NCI-H1930 (cell line): ENCODE measurements at regions not wholly inside any gene's neighbourhood (a gene's known extent, or its start where the extent isn't known, plus 50 kb on each side); places are given as distances from the start of the nearest gene placed in this dataset.
"Not testable (repeated sequence)": the region's sequence is repeated elsewhere in the genome, so short reads cannot be mapped to it uniquely, and the experiment has no call there.

Experiments
- DNase-seq, 2 experiments: peaks; one replicate each; lab custom pipeline; 2025; lab: John Stamatoyannopoulos, UW

DNA sequence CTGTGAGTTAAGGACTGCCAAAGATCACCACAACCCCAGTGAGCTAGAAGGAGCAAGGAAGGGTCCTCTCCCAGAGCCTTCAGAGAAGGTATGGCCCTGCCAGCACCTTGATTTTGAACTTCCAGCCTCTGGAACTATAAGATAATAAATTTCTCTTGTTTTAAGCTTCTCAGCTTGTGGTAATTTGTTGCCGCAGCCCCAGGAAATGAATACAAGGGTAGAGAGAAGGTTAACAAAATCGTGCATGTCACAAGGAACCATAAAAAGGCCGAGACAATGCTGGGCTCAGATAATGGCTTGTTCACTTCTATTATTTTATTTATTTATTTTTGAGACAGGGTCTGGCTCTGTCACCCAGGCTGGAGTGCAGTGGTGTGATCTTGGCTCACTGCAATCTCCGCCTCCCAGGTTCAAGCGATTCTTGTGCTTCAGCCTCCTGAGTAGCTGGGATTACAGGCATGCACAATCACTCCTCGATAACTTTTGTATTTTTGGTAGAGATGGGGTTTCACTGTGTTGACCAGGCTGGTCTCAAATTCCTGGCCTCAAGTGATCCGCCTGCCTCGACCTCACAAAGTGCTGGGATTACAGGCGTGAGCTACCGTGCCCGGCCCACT, 71.5 kb downstream of the WSB1 start:
- not testable (repeated sequence) for DNase-seq

DNA sequence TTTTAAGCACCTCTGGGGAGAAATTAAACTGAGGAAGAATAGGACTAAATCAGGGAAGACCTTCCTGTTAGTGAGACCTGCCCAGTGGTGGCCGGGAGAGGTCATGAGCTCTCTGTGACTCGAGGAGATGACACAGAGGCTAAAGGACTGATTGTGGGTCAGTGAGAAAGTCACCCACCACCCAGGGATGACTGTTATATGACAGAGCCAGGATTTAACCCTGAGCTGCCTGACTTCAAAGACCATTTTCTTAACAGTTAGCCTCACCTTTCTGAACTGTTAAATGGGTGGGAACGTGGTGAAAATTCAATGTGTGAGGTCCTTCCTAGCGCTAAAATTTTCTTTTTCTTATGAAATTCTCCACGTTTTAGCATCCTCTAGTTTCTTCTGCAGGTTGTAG, 72.5 kb downstream of the WSB1 start:
- DNase-seq: no peak

DNA sequence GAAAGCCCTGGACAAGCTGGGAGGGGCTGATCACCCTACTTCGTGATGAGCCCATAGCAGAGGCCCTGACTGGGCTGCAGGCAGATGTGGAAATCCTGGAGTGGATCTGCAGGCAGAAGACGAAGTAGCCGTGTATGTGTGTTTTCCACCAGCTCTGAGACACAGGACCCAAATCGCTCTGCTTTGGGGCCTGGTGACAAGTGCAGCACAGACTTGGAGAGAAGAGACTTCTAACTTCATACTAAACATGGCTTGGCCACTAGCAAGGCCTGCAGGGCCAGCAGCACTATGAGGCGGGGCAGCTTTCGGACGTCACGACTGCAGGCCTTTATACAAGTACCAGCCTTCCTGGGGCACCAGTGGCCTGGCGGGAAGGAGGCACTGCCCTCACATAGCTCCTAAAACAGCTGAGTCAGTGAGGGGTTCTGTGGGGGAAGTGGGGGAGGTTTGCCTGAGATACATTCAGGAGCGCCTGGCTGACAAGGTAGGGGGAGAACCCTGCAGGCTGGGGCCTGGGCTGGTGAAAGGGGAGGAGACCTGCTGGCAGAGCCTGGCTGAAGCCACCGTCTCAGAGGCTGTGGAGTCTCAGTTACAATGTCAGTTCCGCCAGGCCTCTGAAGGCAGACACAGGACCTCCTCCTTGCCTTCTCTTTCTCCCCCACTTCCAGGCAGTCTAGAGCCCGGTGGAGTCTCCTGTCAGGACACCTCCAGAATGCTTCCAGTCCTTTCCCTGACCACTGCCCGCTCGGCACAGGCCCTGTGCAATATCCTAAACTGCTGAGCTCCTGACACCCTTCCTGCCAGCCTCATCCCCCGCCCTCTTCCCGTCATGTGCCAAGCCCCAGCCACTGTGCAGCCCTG, 73.4 kb downstream of the WSB1 start:
- no peak for DNase-seq

- no peak for DNase-seq
Measured at GRCh38 chr17:27368151-27368795, 74.4 kb downstream of the WSB1 start.

- DNase-seq: no peak
Measured at GRCh38 chr17:27368980-27369379, 75.1 kb downstream of the WSB1 start.

DNA sequence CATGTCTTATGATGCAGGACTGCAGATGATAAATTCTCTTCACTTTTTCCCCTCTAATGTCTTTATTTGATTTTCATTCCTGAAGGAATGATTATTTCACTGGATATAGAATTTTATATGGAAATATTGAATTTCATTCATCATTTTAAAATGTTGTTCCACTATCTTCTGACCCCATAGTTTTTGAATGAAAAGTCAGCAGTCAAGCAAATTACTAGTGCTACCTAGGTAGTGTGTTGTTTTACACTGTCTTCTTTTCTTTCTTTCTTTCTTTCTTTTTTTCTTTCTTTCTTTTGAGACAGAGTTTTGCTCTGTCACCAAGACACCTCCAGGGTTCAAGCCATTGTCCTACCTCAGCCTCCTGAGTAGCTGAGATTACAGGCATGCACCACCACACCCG, 76.9 kb downstream of the WSB1 start:
- DNase-seq: no peak

DNA sequence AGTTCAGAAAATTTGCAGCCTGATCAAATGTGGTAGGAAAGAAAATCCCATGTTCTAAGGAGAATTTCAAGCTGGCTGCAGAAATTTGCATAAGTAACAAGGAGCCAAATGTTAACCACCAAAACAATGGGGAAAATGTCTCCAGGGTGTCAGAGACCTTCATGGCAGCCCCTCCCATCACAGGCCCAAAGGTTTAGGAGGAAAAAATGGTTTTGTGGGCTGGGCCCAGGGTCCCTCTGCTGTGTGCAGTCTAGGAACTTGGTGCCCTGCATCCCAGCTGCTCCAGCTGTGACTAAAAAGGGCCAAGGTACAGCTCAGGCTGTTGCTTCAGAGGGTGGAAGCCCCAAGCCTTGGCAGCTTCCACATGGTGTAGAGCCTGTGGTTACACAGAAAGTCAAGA, 79.8 kb downstream of the WSB1 start:
- not testable (repeated sequence) for DNase-seq

GRCh38 chr17:27376637-27377547, 79.4 kb upstream of the KSR1 start:
- DNase-seq: no peak

DNA sequence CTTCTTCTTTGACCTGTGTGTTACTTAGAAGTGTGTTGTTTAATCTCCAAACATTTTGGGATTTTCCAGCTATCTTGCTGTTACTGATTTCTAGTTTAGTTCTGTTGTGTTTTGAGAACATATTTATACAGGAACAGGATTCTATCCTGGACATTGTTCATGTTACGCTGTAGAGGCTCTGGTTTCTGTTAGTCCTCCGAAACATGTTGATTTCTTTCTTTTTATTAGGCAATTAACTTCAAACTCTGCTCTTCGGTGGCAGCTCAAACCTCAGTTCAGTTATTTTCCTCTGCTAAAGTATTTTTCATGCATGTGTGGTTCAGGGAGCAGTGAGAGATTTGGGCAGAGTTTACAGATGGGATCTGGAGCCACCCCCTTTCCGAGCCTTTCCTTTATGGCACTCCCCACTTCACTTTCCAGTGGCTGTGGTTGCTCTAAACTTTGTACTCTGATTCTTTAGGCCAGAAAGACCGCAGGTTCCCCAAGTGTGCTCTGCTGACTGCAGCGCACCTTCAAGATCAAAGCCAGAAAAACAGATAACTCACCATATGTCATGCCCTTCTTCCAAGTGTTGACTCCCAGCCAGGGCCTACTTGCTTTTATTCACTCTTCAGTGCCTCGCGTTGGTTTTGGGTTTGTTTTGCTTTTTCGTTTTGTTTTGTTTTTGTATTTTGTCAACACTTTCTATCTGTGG, 77.6 kb upstream of the KSR1 start:
- no peak for DNase-seq

DNA sequence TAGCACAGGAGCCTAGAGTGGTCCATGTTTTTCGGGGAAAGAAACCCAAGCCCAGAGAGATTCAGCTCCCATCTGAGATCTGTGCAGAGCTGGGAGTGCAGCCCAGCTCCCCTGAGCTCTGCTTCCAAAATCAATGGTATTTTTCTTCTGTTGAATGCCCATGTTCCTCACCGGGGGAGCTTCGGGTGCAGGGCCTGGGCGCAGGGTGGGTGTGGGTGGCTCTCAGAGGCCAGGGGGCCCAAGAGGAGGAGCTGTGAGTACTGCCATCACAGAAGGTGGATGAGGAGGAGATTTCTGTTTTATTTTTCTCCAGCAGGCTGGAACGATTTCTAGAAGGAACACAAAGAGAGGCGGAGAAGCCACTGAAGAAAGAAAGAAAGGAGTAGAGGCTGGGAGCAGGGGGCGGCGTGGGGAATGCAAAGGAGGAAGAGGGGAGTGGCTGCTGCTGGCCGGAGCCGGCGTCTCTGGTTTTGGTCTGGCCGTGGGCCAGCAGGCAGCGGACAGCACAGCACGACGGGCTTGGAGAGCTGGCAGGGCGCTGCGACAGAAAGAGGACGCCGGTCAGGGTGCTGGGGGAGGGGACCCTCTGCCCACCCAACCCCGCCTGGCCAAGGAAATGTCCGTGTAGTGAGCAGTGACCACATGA, 76.2 kb upstream of the KSR1 start:
- DNase-seq: no peak

GRCh38 chr17:27380551-27380950, 75.7 kb upstream of the KSR1 start:
- no peak for DNase-seq

DNA sequence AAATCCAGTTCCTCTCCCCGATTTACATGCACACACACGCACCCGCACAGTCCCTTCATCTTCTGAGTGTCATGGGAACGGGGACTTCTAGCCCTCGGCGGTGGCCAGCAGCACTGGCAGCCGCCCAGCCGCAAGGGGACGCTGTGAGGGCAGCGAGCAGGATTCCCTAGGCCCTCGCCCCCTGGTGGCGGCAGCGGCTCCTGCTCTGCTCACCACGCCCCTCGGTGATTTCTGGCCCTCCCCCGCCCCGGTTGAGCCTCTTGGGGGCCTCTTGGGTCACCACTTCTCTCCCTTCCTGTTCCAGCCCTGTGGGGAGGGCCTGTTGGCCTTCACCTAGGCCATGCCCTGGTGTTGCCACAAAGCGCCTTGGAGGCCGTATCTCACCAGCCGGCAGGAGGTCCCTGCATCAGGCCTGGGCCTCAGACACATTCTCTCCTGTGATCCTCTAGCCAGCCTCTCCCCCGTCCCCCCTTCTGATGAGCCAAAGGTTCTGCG, 75.2 kb upstream of the KSR1 start:
- DNase-seq: peak; percentile 76 to 93

DNA sequence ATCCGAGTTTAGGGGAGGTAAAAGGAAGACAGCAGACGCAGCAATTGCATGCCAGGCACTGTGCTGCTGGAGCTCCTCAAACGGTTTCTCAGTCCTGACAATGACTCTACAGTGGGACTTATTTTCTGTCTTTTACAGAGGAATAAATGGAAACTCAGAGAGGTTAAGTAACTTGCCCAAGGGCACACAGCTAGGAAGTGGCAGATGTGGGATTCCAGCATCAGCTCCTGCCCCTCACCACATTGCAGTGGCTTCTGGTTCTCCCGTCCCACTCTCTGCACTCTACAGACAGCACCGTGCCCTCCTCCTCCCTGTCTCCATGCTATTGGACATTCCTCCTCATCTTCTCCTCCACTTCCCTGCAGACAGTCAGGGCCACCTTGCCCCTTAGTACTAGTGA, 74.2 kb upstream of the KSR1 start:
- no peak for DNase-seq

DNA sequence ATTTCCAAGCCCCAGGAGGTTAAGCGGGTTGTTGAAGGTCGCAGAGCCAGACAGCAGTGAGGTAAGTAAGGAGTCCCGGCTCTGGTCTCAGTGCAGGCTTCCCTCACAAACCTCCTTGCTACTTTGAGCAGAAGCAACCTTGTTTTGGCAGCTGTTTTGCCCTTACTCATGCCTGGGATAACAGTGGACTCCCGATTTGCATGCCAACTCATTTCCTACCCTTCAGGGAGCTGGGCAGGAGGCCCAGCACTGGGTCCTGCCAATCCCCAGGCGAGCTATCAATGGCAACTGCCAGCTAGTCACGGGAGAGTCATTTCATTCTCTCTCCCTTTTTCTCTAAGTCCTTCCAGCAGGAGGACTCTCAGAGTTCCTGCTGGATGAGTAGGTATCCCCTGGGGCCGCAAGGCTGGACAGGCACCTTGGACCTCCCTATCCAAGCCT, 72.0 kb upstream of the KSR1 start:
- DNase-seq: no peak

DNA sequence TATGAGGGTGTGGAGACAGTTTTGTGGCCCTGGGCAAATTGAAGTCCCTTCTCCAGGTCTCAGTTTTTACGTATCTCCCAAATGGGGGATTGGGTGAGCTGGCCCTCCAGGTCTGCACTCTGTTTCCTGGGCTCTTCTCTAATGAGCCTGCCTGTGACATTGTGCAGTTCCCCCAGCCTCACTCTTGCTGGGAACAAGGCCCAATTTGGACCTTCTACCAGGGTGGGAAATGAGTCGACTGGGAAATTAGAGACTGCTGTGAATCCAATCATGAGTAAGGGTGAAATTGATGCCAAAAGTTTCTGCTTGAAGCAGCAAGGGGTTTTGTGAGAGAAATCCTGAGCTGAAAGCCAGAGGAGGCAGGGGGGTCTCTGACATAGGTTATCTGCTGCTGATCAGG, 71.5 kb upstream of the KSR1 start:
- no peak for DNase-seq

GRCh38 chr17:27385626-27386025, 70.6 kb upstream of the KSR1 start:
- no peak for DNase-seq

DNA sequence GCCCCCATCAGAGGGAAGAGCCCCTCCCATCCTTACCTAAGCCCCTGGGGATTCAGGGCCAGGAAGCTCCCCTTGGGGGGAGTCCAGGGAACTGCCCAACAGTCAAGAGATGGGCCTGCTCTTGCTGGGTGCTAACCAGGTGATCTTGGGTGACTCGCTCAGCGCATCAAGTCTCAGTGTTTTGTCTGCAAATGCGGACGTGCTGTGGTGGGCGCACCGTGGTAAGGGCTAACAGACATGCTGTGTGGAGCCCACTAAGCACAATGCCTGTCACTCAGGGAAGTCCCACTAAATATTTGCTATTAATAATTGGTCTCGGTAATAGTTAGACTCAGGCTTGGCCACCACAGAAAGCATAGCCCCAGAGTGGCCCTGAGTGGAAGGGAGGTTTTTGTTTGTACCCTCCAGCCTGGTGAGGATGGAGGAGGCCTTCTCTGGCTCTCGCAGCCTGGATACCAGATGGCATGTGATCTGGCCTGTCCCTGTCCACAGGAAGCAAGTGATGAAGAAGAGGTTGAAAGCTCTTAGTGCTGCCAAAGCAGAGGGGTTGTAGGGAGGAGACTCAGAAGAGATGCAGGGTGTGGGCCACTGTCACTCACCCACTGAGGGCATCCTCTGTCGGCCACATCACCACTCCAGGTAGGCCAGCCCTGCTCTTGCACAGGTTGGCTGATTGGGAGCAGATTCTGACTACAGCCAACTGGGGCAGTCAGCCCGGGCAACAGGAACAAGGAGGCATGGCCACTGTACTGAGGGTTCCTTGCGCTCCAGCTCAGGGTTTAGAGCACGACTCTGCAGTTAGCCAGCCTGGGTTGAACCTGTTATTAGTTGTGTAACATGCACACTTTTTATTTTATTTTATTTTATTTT, 69.8 kb upstream of the KSR1 start:
- no peak for DNase-seq

GRCh38 chr17:27389542-27390140, 66.6 kb upstream of the KSR1 start:
- no peak for DNase-seq

DNA sequence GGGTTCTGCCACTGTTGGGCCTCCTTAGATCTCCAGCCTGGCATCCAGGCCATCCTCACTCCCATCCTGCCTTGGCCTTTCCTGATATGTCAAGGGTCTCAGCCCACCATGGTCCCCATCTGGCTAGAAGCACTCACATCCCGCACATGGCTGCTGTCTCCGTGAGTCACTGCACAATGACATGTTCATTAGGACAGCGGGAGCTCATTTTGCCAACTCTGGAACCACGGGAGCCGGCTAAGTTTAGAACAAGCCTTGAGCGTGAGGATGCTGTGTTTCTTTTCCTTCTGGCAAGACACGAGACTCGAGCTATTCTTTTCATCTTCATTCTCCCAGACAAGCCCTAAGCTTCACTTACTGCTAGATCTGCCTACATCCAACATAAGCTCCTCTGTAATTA, 65.7 kb upstream of the KSR1 start:
- DNase-seq: no peak
